AG04450 (cell line): ENCODE measurements at regions not wholly inside any gene's neighbourhood (a gene's known extent, or its start where the extent isn't known, plus 50 kb on each side); places are given as distances from the start of the nearest gene placed in this dataset. TPM values are rescaled to one million over a fixed set of nuclear protein-coding genes. Genes with fewer than 3 reads are reported as not detected.

Experiments
- CTCF ChIA-PET: fragments of 300-600, 350-600 bp; formaldehyde crosslinking; extraction: SDS; loops from one replicate; lab custom pipeline; 2022; ENCODE audit warnings: antibody characterized with exemption, inconsistent platforms; lab: Charles Lee
- POLR2A ChIA-PET: fragments of 350-600 bp; formaldehyde crosslinking; extraction: SDS; loops from one replicate; lab custom pipeline; 2021; ENCODE audit warnings: antibody characterized with exemption, inconsistent platforms; lab: Yijun Ruan, JAX
- DNase-seq: peaks from one replicate; pipeline ENCODE4 v3.0.0-alpha.2; 2011; ENCODE audit warnings: low read depth, low spot score
- H3K27ac ChIP-seq: one replicate; pipeline ENCODE4 v1.5.1; 2012; ENCODE audit warnings: low read depth, low read length, control low read depth
- H3K27me3 ChIP-seq: one replicate; pipeline ENCODE4 v1.6.0; 2012; ENCODE audit warnings: low read length; ENCODE audit not compliant: control insufficient read depth, insufficient read depth
- H3K4me3 ChIP-seq: 2 replicates; pipeline ENCODE4 v1.5.1; 2011; ENCODE audit warnings: mild to moderate bottlenecking, low read depth, low read length, control low read depth
- H3K9me3 ChIP-seq: 2 replicates; pipeline ENCODE4 v1.5.1; 2012; ENCODE audit warnings: low read length; ENCODE audit not compliant: control insufficient read depth, insufficient read depth
- CTCF ChIP-seq: IDR thresholded peaks from 2 replicates; pipeline ENCODE4 v1.5.1; 2011; ENCODE audit warnings: low read depth, low read length, control low read depth, inconsistent platforms
- small RNA-seq: library from RNA; depleted of rRNA; stranded (forward); fragments of <200 nt; gene quantifications from one replicate; pipeline ENCODE3, GENCODE V24; 2012; ENCODE audit warnings: low read depth; ENCODE audit not compliant: insufficient read length

- peaks cover 7% of the 10 kb centered on the region; the same call in 1 of the 2 replicates for H3K9me3 ChIP-seq
- ChIA-PET POLR2A (no interaction called here), CTCF (no interaction called here)
- peaks cover 3% of the 10 kb centered on the region for H3K27me3 ChIP-seq
- H3K27ac ChIP-seq: no peak overlapping the region
- no peak overlapping the region for H3K4me3 ChIP-seq
- no peak for DNase-seq
- TF ChIP-seq CTCF: no peak
These were observed 68.3 kb upstream of the NR5A2 start for GRCh38 chr1:199959033-199959774.

- no peak overlapping the region for H3K4me3 ChIP-seq
- ChIA-PET POLR2A (no interaction called here), CTCF (no interaction called here)
- DNase-seq: no peak
- H3K27ac ChIP-seq: no peak overlapping the region
- peaks cover 7% of the 10 kb centered on the region; the same call in 1 of the 2 replicates for H3K9me3 ChIP-seq
- H3K27me3 ChIP-seq: peaks cover 3% of the 10 kb centered on the region
- TF ChIP-seq CTCF: no peak
These were observed 67.8 kb upstream of the NR5A2 start for GRCh38 chr1:199959775-199960110.

- TF ChIP-seq CTCF: no peak
- POLR2A ChIA-PET: no interaction called here
- DNase-seq: no peak
- Histone ChIP-seq H3K9me3 (no peaks in the 10 kb centered on the region), H3K27ac (no peak overlapping the region), H3K4me3 (no peak overlapping the region), H3K27me3 (peaks cover 5% of the 10 kb centered on the region)
- CTCF ChIA-PET: no interaction called here
These were observed 57.4 kb upstream of the NR5A2 start for GRCh38 chr1:199970125-199970524.

- TF ChIP-seq CTCF: no peak
- DNase-seq: no peak
- Histone ChIP-seq H3K27ac (no peak overlapping the region), H3K27me3 (peaks cover 5% of the 10 kb centered on the region), H3K4me3 (no peak overlapping the region), H3K9me3 (no peaks in the 10 kb centered on the region)
- CTCF ChIA-PET: interaction anchor here (0.6 kb wide), 1 partner anchor 189 kb away, joined by 3 read pairs; no protein-coding TSS in a partner anchor
- POLR2A ChIA-PET: no interaction called here
These were observed 50.9 kb upstream of the NR5A2 start for GRCh38 chr1:199976496-199977144.

Small RNAs in the stretch of these regions (small RNA-seq; reads per million reads assigned to genes)
- 823 reads per million, percentile 96 among the genes with 10 or more reads in this experiment for gene MIR181A1
- 62.7 reads per million, percentile 87 among the genes with 10 or more reads in this experiment for gene MIR181B1
- gene RNU6-778P: not detected
